Ovary (tissue), 3 donors: ENCODE measurements at regions not wholly inside any gene's neighbourhood (a gene's known extent, or its start where the extent isn't known, plus 50 kb on each side); places are given as distances from the start of the nearest gene placed in this dataset.

Source experiments
- CTCF ChIP-seq, 3 donors: fragments of 450-650 bp in 2 of 3; fragments of 200-600 bp in 1 of 3; IDR thresholded peaks; one replicate each; pipeline versions ENCODE4 v1.5.1 to v1.8.0; 2016 to 2022; ENCODE audit warnings: antibody characterized with exemption in 3 of 3, mild to moderate bottlenecking in 1 of 3
- POLR2A ChIP-seq: fragments of 450-650 bp; IDR thresholded peaks from one replicate; pipeline ENCODE4 v1.6.1; 2017; ENCODE audit warnings: antibody characterized with exemption, mild to moderate bottlenecking, moderate library complexity
- donor health status: DM: no; HTN: no; CAD: no.

GRCh38 chr6:8941577-8941976, 506.2 kb upstream of the SLC35B3 start:
- no peak for TF ChIP-seq CTCF (IDR thresholded peaks at IDR 0.05)
- TF ChIP-seq POLR2A: no peak
